GM12874 (cell line): ENCODE measurements at regions not wholly inside any gene's neighbourhood (a gene's known extent, or its start where the extent isn't known, plus 50 kb on each side); places are given as distances from the start of the nearest gene placed in this dataset.

Source experiments
- CTCF ChIP-seq: IDR thresholded peaks from 2 replicates; pipeline ENCODE4 v1.5.1; 2011; ENCODE audit warnings: low read depth, mild to moderate bottlenecking, control low read depth, low read length, moderate library complexity; ENCODE audit not compliant: insufficient read depth

- TF ChIP-seq CTCF, result no peak
Measured at GRCh38 chr16:59573528-59574271, 839.6 kb upstream of the GOT2 start.

DNA sequence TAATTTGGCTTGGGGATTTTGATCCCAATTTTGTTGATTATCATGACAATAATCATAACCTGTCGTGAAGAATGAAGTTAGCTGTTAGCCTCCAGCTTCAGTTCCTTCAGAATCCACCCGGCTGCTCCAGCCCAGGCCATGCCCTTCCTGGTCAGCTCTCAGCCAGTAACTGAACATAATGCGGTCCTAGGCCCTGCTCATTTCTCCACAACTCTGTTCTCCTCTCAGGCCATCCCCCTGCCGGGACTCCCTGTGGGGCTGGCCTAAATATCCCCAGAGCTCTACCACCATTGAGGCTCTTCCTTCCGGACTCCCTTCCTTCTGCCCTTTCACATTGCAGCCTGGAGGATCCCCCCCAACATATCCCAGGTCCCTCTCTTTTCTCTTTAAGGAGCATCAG is 833.4 kb upstream of the GOT2 start:
- no peak for TF ChIP-seq CTCF

DNA sequence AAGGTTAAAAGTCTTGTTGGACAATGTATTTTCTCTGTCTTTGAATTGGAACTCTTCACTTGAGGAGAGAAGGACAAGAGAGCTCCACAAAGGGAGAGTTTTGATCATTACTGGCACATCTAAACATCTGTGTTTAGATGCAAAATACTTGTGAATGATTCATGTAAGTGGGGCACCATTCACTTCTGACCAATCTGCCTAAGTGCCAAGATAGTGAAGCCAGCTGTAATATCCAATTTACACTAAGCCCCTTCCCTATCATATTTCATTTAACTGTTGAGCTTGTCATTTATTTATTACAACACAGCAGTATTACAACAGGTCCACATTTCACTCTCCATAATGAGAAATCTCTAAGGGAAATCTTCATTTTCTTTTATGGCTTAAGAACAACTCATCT is 832.3 kb upstream of the GOT2 start:
- no peak for TF ChIP-seq CTCF

GRCh38 chr16:59558679-59559078 is 824.6 kb upstream of the GOT2 start:
- TF ChIP-seq CTCF, result no peak

DNA sequence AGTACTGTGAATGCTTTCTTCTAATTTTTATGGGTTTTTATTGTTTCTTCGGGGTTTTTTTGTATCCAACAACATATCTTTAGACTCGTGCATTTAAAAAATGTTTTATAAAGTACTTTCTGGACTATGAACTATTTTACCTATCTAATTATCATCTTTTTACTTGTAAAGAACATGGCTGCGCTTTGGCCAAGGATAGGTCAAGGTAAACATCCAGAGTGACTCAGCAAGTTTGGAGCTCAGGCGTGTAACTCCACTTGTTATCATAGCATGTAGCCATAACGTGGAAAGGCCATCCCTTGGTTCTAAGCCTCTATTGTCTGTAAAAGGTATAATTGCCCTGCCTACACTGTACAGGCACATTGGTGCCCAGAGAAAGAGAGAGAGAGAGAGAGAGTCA is 818.0 kb upstream of the GOT2 start:
- TF ChIP-seq CTCF, result no peak

- TF ChIP-seq CTCF, result no peak
Measured at GRCh38 chr16:59545721-59546120, 811.6 kb upstream of the GOT2 start.

- TF ChIP-seq CTCF, result no peak
Measured at GRCh38 chr16:59543641-59544040, 809.5 kb upstream of the GOT2 start.
